Kidney (tissue), 13 donors: ENCODE measurements at regions not wholly inside any gene's neighbourhood (a gene's known extent, or its start where the extent isn't known, plus 50 kb on each side); places are given as distances from the start of the nearest gene placed in this dataset.

Experiments used
- DNase-seq, 5 donors: peaks; one replicate each; pipeline ENCODE4 v3.0.0-alpha.2; 2013 to 2020
- FAIRE-seq: peaks from 2 replicates; lab custom pipeline; 2012; peaks lifted over from hg19 to GRCh38; lab: Jason Lieb, UNC
- H3K27ac ChIP-seq, 2 donors: one replicate each; pipeline ENCODE4 v1.7.0; 2013; ENCODE audit warnings: low read depth in 2 of 2, low read length in 2 of 2, inconsistent platforms in 1 of 2
- H3K27me3 ChIP-seq: one replicate; pipeline ENCODE4 v1.7.1; 2013; ENCODE audit warnings: low read length, inconsistent platforms; ENCODE audit not compliant: control insufficient read depth, insufficient read depth
- H3K36me3 ChIP-seq, 3 donors: one replicate each; pipeline versions ENCODE4 v1.7.0 to v1.7.1; 2013; ENCODE audit warnings: low read length in 3 of 3, control low read depth in 1 of 3, inconsistent platforms in 1 of 3; ENCODE audit not compliant: insufficient read depth in 3 of 3, control insufficient read depth in 2 of 3
- H3K4me1 ChIP-seq, 3 donors: one replicate each; pipeline versions ENCODE4 v1.7.0 to v1.7.1; 2013; ENCODE audit warnings: low read length in 3 of 3, inconsistent platforms in 1 of 3, low read depth in 1 of 3; ENCODE audit not compliant: control insufficient read depth in 2 of 3, insufficient read depth in 2 of 3
- H3K4me3 ChIP-seq, 3 donors: one replicate each; pipeline versions ENCODE4 v1.7.0 to v1.8.1; 2013; ENCODE audit warnings: low read length in 3 of 3, control low read depth in 1 of 3, inconsistent platforms in 1 of 3
- H3K9ac ChIP-seq, 3 donors: one replicate each; pipeline versions ENCODE4 v1.7.0 to v1.7.1; 2013; ENCODE audit warnings: low read length in 3 of 3, control low read depth in 1 of 3, inconsistent platforms in 1 of 3
- H3K9me3 ChIP-seq, 3 donors: one replicate each; pipeline versions ENCODE4 v1.7.0 to v1.7.1; 2013; ENCODE audit warnings: low read length in 3 of 3, control low read depth in 1 of 3, inconsistent platforms in 1 of 3; ENCODE audit not compliant: control insufficient read depth in 2 of 3, insufficient read depth in 1 of 3
- CTCF ChIP-seq: IDR thresholded peaks from 3 replicates; pipeline ENCODE4 v1.5.1; 2012; ENCODE audit warnings: mild to moderate bottlenecking, moderate library complexity, borderline replicate concordance; ENCODE audit not compliant: insufficient read depth; ENCODE audit errors: extremely low read depth
- intact Hi-C: fragments of 100-400 bp; cut with DNase I; formaldehyde crosslinking; loops from one replicate; pipeline ENCODE4 v1.11.1; 2022
- donor health status: control.
- donor health status: control.
- donor health status: control.
- donor health status: control.
- donor health status: control.
- donor health status: DM: yes; HTN: yes; CAD: no.
- donor health status: Normal renal cell carcinoma (clear cell type).

DNA sequence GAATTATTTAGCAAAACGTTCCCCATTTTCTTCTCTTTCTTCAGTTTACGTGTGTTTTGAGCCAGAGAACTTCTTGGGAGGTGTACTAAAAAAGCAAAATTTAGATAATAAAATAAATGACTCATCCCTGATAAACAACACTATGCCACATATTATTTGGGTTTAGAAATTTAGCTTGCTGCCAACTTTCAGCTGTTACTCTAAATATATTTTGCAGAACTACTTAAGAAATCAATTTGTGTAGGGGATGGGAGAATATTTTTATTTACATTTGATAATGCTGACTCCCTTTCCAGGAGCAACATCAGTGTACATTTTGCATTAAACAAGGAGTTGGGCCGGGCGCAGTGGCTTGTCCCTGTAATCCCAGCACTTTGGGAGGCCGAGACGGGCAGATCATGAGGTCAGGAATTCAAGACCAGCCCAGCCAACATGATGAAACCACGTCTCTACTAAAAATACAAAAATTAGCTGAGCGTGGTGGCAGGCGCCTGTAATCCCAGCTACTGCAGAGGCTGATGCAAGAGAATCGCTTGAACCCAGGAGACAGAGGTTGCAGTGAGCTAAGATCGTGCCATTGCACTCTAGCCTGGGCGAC lies 151.4 kb upstream of the ZRANB2 start:
- peak in 1 of 5 donors; percentile 66 for DNase-seq
- Histone ChIP-seq H3K9me3 (no peaks in the 10 kb centered on the region), H3K4me3 (no peak overlapping the region)

DNA sequence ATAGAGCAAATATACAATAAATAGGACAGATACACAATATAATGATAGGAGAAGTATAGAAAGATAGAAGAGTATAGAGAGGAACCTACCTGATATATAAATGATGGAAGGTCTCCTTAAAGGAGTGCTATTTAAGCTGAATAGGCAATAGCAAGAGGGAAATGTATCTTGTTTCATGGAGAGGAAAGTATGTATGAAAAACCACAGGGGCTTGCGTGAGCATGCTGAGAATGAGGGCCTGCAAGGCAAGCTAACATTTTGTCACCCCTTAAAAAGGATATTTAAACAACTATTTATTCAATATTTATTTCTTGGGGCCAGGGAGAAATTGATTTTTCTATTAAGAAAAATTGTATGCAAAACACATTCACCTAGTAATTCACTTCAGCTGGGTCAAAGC lies 150.9 kb upstream of the ZRANB2 start:
- Histone ChIP-seq H3K27ac (no peak overlapping the region), H3K4me3 (no peak overlapping the region), H3K9me3 (no peaks in the 10 kb centered on the region), H3K4me1 (no peaks in the 10 kb centered on the region), H3K36me3 (no peaks in the 10 kb centered on the region), H3K9ac (no peak overlapping the region), H3K27me3 (no peaks in the 10 kb centered on the region)
- FAIRE-seq (no peak), DNase-seq (peak in 1 of 5 donors; percentile 5)
- intact Hi-C loops = no loop called here
- no peak for TF ChIP-seq CTCF

More for the DNA sequence above, 151.4 kb upstream of the ZRANB2 start:
- H3K9ac ChIP-seq = no peak overlapping the region
- no peaks in the 10 kb centered on the region for H3K4me1 ChIP-seq
- no peak for FAIRE-seq
- no peak for TF ChIP-seq CTCF
- no peak overlapping the region for H3K27ac ChIP-seq
- H3K36me3 ChIP-seq = no peaks in the 10 kb centered on the region
- intact Hi-C loops = no loop called here
- H3K27me3 ChIP-seq = no peaks in the 10 kb centered on the region

GRCh38 chr1:71228742-71229365 lies 148.0 kb upstream of the ZRANB2 start:
- Histone ChIP-seq H3K27me3 (no peaks in the 10 kb centered on the region), H3K9me3 (no peaks in the 10 kb centered on the region), H3K27ac (no peak overlapping the region), H3K4me1 (no peaks in the 10 kb centered on the region), H3K4me3 (no peak overlapping the region), H3K36me3 (no peaks in the 10 kb centered on the region), H3K9ac (no peak overlapping the region)
- no peak for TF ChIP-seq CTCF
- DNase-seq (peak in 1 of 5 donors; percentile 8), FAIRE-seq (no peak)
- intact Hi-C loops = no loop called here

- Histone ChIP-seq H3K9ac (no peak overlapping the region), H3K27me3 (no peaks in the 10 kb centered on the region), H3K4me3 (no peak overlapping the region), H3K4me1 (no peaks in the 10 kb centered on the region), H3K27ac (no peak overlapping the region), H3K36me3 (no peaks in the 10 kb centered on the region), H3K9me3 (no peaks in the 10 kb centered on the region)
- FAIRE-seq = no peak
- intact Hi-C loops = no loop called here
- no peak for DNase-seq
- TF ChIP-seq CTCF = no peak
Observed at GRCh38 chr1:71228241-71228640, 147.4 kb upstream of the ZRANB2 start.
